GM18502 (cell line): ENCODE measurements at regions not wholly inside any gene's neighbourhood (a gene's known extent, or its start where the extent isn't known, plus 50 kb on each side); places are given as distances from the start of the nearest gene placed in this dataset.

Experiments used
- ATAC-seq: cut with Tn5 transposase; IDR thresholded peaks from one replicate; pipeline ENCODE4 v1.9.1; 2021; ENCODE audit warnings: mild to moderate bottlenecking; ENCODE audit not compliant: unreplicated experiment, poor library complexity

DNA sequence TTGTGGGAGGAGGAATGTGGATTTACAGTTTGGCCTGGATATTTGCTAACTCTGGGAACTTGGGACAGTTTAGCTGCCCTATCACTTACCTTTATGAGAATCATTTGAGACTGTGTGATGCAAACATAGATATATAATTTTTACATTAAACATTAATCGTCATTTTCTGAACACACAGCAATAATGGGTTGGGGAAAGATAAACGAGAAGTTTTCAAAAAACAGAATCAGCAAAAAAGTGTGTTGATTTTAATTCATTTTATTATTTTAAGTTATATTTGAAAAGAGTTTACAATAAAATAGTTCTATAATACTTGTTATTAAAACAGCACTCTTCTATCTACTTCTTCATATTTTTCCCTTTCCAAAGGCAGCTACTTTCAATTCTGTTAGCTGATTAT, 813.3 kb downstream of the SLC4A3 start:
- no peak for ATAC-seq

DNA sequence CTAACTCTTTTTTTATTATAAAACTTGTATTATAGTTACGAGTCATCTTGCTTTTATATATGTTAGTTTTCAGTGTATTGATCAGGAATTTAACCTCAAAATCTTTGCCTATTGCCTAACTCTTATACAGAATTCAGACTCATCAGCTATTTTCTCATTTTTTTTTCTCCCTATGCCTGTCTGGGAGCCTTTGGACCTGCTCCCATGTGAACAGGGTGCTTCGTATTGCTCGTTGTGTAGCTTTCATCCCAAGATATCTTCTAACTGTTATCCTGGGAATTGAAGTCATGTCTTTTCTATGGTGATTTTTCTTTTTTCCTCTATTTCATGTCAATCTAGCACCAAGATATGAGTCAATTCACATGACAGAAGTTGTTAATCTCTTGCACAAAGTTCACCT, 814.0 kb downstream of the SLC4A3 start:
- ATAC-seq = no peak

DNA sequence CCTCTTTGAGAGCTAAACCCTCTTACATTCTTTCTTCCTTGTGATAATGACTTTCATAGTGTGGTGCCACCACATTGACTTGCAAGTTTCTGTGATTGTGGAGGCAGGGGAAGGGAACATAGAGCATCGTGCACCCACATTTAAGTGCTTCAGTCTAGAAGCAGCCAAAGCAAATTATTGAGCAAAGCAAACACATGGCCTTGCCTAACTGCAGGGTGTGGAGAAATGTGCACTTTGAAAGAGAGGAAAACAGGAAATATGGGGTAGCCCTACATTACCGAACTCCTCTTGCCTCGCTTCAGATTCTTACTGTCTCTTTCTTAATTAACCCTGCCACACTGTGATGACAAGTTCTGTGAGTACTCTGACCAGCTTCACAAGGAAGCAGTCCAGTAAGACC, 814.6 kb downstream of the SLC4A3 start:
- ATAC-seq = no peak

- ATAC-seq = no peak
Observed at GRCh38 chr2:220445429-220446105, 818.1 kb downstream of the SLC4A3 start.

GRCh38 chr2:220446106-220446712, 818.8 kb downstream of the SLC4A3 start:
- ATAC-seq = no peak

GRCh38 chr2:220450846-220451245, 823.4 kb downstream of the SLC4A3 start:
- ATAC-seq = no peak

DNA sequence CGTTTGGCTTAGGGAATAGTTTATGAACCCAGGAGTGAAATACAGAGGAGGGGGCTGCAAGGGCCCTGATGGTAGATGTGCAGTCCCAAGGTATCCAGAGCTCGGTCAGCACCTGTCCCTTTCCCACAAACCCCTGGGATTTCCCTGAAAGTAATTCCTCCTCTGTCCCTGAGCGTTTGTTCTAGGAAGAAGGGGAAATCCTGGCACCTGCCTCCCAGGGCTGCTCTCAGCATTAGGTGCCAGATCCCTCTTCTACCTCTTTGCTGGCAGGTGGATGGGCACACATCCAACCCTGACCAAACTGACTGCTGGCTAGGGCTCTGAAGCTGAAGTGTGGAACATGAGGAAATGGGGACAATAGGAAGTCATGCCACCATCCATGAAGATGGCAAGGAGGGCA, 824.0 kb downstream of the SLC4A3 start:
- no peak for ATAC-seq

- no peak for ATAC-seq
Observed at GRCh38 chr2:220452561-220452960, 825.1 kb downstream of the SLC4A3 start.

- no peak for ATAC-seq
Observed at GRCh38 chr2:220455351-220455990, 828.0 kb downstream of the SLC4A3 start.

DNA sequence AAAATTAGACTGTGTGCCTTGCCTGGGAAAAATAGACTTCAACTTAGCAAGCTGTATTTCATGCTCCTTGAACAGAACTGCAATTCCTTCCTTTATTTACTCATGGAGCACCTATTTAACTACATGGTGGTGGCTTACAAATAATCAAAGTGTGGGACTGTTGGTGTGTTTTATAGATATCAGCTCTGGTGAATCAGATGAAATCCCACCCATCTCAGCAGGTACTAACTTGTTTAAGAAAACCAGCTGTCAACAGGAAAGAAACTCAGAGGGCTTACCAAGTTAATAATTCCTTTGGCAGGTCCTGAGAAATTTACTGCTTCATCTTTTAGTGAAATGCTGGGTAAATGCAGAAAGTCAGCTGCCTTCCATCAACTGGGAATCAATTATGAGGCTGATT, 830.6 kb downstream of the SLC4A3 start:
- ATAC-seq = no peak

- no peak for ATAC-seq
Observed at GRCh38 chr2:220460257-220460985, 833.0 kb downstream of the SLC4A3 start.

- no peak for ATAC-seq
Observed at GRCh38 chr2:220463876-220464275, 836.4 kb downstream of the SLC4A3 start.

GRCh38 chr2:220465700-220466099, 838.3 kb downstream of the SLC4A3 start:
- no peak for ATAC-seq

DNA sequence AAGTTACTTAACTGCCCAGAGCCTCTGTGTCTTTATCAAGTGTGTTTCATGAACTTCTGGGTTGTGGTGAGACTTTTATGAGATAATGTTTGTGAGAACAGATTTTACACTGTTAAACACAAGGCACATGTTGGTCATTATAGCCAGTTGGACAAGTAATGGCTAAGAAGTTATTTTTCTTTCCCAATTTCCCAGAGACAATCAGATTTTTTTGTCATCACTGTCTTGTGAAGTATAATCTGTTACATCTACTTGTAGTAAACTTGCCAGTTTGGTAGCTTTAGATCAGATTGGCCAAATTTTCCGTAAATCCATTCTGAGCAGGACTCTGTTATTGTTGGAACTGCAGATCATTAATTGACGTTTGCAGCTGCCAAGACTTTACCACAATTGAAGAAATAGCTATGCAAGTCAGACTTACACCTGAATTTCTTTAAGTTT, 838.8 kb downstream of the SLC4A3 start:
- ATAC-seq = no peak

GRCh38 chr2:220469201-220469600, 841.8 kb downstream of the SLC4A3 start:
- ATAC-seq = no peak

- no peak for ATAC-seq
Observed at GRCh38 chr2:220473611-220474010, 846.2 kb downstream of the SLC4A3 start.

DNA sequence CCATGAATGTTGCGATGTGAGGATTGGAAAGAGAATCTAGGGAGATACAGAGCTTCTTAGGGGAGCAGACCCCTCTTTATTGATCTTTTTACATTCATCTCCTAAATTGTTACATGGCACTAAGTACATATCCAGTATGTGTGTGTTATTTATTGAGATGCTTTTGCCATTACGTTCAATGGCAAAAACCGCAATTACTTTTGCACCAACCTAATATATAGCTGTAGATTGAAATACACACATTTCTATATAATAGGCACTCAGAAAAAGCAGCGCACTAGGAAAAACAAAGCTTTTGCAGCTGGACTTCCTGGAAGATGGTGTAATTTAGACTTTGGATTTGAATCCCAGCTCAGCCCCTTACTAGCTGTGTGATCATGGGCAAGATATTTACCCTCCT, 849.4 kb downstream of the SLC4A3 start:
- ATAC-seq = no peak

GRCh38 chr2:220478305-220479058, 851.1 kb downstream of the SLC4A3 start:
- ATAC-seq = no peak

DNA sequence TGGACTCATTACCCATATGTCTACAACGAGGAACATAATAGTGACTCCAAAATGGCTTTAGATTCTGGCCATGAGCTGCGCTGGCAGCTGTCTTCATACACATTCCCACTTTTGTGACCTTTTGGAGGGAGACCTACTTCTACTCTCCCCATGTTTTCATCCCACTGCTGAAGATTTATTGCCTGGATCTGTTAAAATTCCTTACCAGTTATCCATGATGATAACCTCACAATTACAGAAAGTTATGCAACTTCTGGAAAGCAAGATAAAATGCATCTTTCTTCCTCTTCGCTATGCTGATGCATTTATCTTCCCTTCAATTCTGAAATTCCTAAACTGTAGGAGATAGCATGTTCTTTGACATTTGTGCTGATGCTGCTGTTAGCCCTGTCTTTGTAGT, 855.3 kb downstream of the SLC4A3 start:
- no peak for ATAC-seq

DNA sequence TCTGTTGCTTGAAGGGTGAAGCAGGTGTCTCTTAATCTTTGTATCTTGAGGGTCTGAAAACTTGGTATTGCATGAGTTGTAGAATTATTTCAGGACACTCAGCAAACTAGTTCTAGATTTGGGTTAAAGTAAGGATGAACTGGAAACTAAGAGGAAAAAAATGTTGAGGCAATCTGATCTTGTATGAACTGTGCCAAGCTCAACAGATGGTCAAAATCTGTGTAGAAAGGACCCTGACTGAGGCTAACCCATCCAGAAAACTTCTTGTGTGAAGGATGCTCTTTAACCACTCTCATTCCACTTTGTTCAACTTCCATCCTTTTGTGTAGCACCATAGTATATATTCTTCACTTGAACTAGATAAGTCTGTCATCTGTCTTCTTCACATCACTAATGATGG, 861.7 kb downstream of the SLC4A3 start:
- no peak for ATAC-seq
